Activated T-helper 2 cell treated with anti-CD3 and anti-CD28 coated beads, Interferon-gamma antibody, Interleukin-2, Interleukin-4, amounts not matched to agents 10 μg/mL and 5 μg/mL and 100 μg/mL, durations not matched to agents 14 hours and 24 hours and 36 hours (primary cell): ENCODE measurements at regions not wholly inside any gene's neighbourhood (a gene's known extent, or its start where the extent isn't known, plus 50 kb on each side); places are given as distances from the start of the nearest gene placed in this dataset.
"Not testable (repeated sequence)": the region's sequence is repeated elsewhere in the genome, so short reads cannot be mapped to it uniquely, and the experiment has no call there.

ENCODE experiments used
- DNase-seq: peaks from one replicate; pipeline ENCODE4 v3.0.0; 2021; ENCODE audit warnings: low spot score
- H3K27ac Mint-ChIP-seq: one replicate; pipeline ENCODE4 v1.8.0; 2021; ENCODE audit warnings: mixed read lengths
- H3K27me3 Mint-ChIP-seq: one replicate; pipeline ENCODE4 v1.8.0; 2021; ENCODE audit warnings: low read depth, mixed read lengths
- H3K36me3 Mint-ChIP-seq: one replicate; pipeline ENCODE4 v1.8.0; 2021; ENCODE audit warnings: low read depth, mixed read lengths
- H3K4me1 Mint-ChIP-seq: one replicate; pipeline ENCODE4 v1.8.0; 2021; ENCODE audit warnings: low read depth, mixed read lengths
- H3K4me3 Mint-ChIP-seq: one replicate; pipeline ENCODE4 v1.8.0; 2021; ENCODE audit warnings: low read depth, mild to moderate bottlenecking, moderate library complexity, mixed read lengths
- H3K9me3 Mint-ChIP-seq: one replicate; pipeline ENCODE4 v1.8.0; 2021; ENCODE audit warnings: mixed read lengths
- intact Hi-C: fragments of 100-400 bp; cut with micrococcal nuclease; formaldehyde crosslinking; loops from one replicate; pipeline ENCODE4 v1.15.1; 2023

GRCh38 chrX:130524476-130525194 lies 122.8 kb downstream of the RBMX2 start:
- no peaks in the 10 kb centered on the region for H3K36me3 Mint-ChIP-seq
- intact Hi-C loops, result no loop called here
- H3K9me3 Mint-ChIP-seq, result no peaks in the 10 kb centered on the region
- no peaks in the 10 kb centered on the region for H3K4me1 Mint-ChIP-seq
- H3K27ac Mint-ChIP-seq, result no peak overlapping the region
- H3K4me3 Mint-ChIP-seq, result no peak overlapping the region
- peaks cover 3% of the 10 kb centered on the region for H3K27me3 Mint-ChIP-seq
- DNase-seq, result no peak

GRCh38 chrX:130529531-130529930 lies 127.7 kb downstream of the RBMX2 start:
- no peak overlapping the region for H3K4me3 Mint-ChIP-seq
- DNase-seq, result no peak
- no peaks in the 10 kb centered on the region for H3K4me1 Mint-ChIP-seq
- intact Hi-C loops, result no loop called here
- H3K27me3 Mint-ChIP-seq, result peaks cover 4% of the 10 kb centered on the region
- H3K9me3 Mint-ChIP-seq, result no peaks in the 10 kb centered on the region
- no peak overlapping the region for H3K27ac Mint-ChIP-seq
- no peaks in the 10 kb centered on the region for H3K36me3 Mint-ChIP-seq

GRCh38 chrX:130531066-130531465 lies 129.3 kb downstream of the RBMX2 start:
- H3K27ac Mint-ChIP-seq, result no peak overlapping the region
- peaks cover 2% of the 10 kb centered on the region for H3K27me3 Mint-ChIP-seq
- H3K4me1 Mint-ChIP-seq, result no peaks in the 10 kb centered on the region
- no peaks in the 10 kb centered on the region for H3K9me3 Mint-ChIP-seq
- intact Hi-C loops, result no loop called here
- H3K4me3 Mint-ChIP-seq, result no peak overlapping the region
- DNase-seq, result no peak
- no peaks in the 10 kb centered on the region for H3K36me3 Mint-ChIP-seq

- Mint-ChIP-seq H3K27ac (no peak overlapping the region), H3K4me1 (no peaks in the 10 kb centered on the region), H3K36me3 (no peaks in the 10 kb centered on the region), H3K27me3 (no peaks in the 10 kb centered on the region), H3K4me3 (no peak overlapping the region), H3K9me3 (no peaks in the 10 kb centered on the region)
- intact Hi-C loops, result loop anchor here (1.0 kb wide), 1 partner anchor 377 kb away; no protein-coding TSS in a partner anchor
- peak; percentile 13 for DNase-seq
These were observed 138.0 kb downstream of the RBMX2 start for GRCh38 chrX:130539721-130540321.

- peaks cover 7% of the 10 kb centered on the region for H3K27me3 Mint-ChIP-seq
- no peaks in the 10 kb centered on the region for H3K36me3 Mint-ChIP-seq
- no peak overlapping the region for H3K27ac Mint-ChIP-seq
- intact Hi-C loops, result no loop called here
- H3K4me3 Mint-ChIP-seq, result no peak overlapping the region
- H3K4me1 Mint-ChIP-seq, result no peaks in the 10 kb centered on the region
- no peaks in the 10 kb centered on the region for H3K9me3 Mint-ChIP-seq
- DNase-seq, result no peak
These were observed 142.0 kb downstream of the RBMX2 start for GRCh38 chrX:130543603-130544325.

- Mint-ChIP-seq H3K9me3 (no peaks in the 10 kb centered on the region), H3K4me1 (no peaks in the 10 kb centered on the region), H3K27me3 (peaks cover 9% of the 10 kb centered on the region), H3K36me3 (no peaks in the 10 kb centered on the region), H3K4me3 (no peak overlapping the region), H3K27ac (no peak overlapping the region)
- intact Hi-C loops, result no loop called here
- DNase-seq, result no peak
These were observed 144.0 kb downstream of the RBMX2 start for GRCh38 chrX:130545796-130546195.

- peaks cover 17% of the 10 kb centered on the region for H3K27me3 Mint-ChIP-seq
These were observed 147.6 kb downstream of the RBMX2 start for GRCh38 chrX:130549382-130549781.

GRCh38 chrX:130550351-130550750 lies 148.6 kb downstream of the RBMX2 start:
- H3K9me3 Mint-ChIP-seq, result no peaks in the 10 kb centered on the region
- no peaks in the 10 kb centered on the region for H3K4me1 Mint-ChIP-seq
- H3K36me3 Mint-ChIP-seq, result no peaks in the 10 kb centered on the region
- no peak for DNase-seq
- intact Hi-C loops, result no loop called here
- H3K27ac Mint-ChIP-seq, result no peak overlapping the region
- no peak overlapping the region for H3K4me3 Mint-ChIP-seq
- H3K27me3 Mint-ChIP-seq, result peaks cover 17% of the 10 kb centered on the region

More at GRCh38 chrX:130549382-130549781, 147.6 kb downstream of the RBMX2 start:
- H3K36me3 Mint-ChIP-seq, H3K4me3 Mint-ChIP-seq, H3K27ac Mint-ChIP-seq, H3K4me1 Mint-ChIP-seq, H3K9me3 Mint-ChIP-seq, DNase-seq, intact Hi-C loops: not testable (repeated sequence)

GRCh38 chrX:130552444-130553073 lies 150.8 kb downstream of the RBMX2 start:
- Mint-ChIP-seq H3K27ac (no peak overlapping the region), H3K9me3 (no peaks in the 10 kb centered on the region), H3K4me1 (no peaks in the 10 kb centered on the region), H3K36me3 (no peaks in the 10 kb centered on the region), H3K4me3 (no peak overlapping the region), H3K27me3 (peaks cover 16% of the 10 kb centered on the region)
- no peak for DNase-seq
- intact Hi-C loops, result no loop called here

GRCh38 chrX:130555341-130555740 lies 153.6 kb downstream of the RBMX2 start:
- intact Hi-C loops, result no loop called here
- no peak overlapping the region for H3K4me3 Mint-ChIP-seq
- no peaks in the 10 kb centered on the region for H3K9me3 Mint-ChIP-seq
- H3K27ac Mint-ChIP-seq, result no peak overlapping the region
- H3K36me3 Mint-ChIP-seq, result no peaks in the 10 kb centered on the region
- no peaks in the 10 kb centered on the region for H3K4me1 Mint-ChIP-seq
- no peak for DNase-seq
- peaks cover 10% of the 10 kb centered on the region for H3K27me3 Mint-ChIP-seq

GRCh38 chrX:130555757-130556156 lies 154.0 kb downstream of the RBMX2 start:
- intact Hi-C loops, result no loop called here
- Mint-ChIP-seq H3K36me3 (no peaks in the 10 kb centered on the region), H3K4me1 (no peaks in the 10 kb centered on the region), H3K9me3 (no peaks in the 10 kb centered on the region), H3K27ac (no peak overlapping the region), H3K4me3 (no peak overlapping the region), H3K27me3 (peaks cover 10% of the 10 kb centered on the region)
- no peak for DNase-seq

- DNase-seq, result no peak
- no peaks in the 10 kb centered on the region for H3K4me1 Mint-ChIP-seq
- intact Hi-C loops, result no loop called here
- no peaks in the 10 kb centered on the region for H3K36me3 Mint-ChIP-seq
- H3K27me3 Mint-ChIP-seq, result peaks cover 3% of the 10 kb centered on the region
- no peak overlapping the region for H3K27ac Mint-ChIP-seq
- no peaks in the 10 kb centered on the region for H3K9me3 Mint-ChIP-seq
- H3K4me3 Mint-ChIP-seq, result no peak overlapping the region
These were observed 155.2 kb downstream of the RBMX2 start for GRCh38 chrX:130556951-130557350.

- no peak overlapping the region for H3K4me3 Mint-ChIP-seq
- H3K36me3 Mint-ChIP-seq, result no peaks in the 10 kb centered on the region
- H3K9me3 Mint-ChIP-seq, result no peaks in the 10 kb centered on the region
- no peak overlapping the region for H3K27ac Mint-ChIP-seq
- DNase-seq, result no peak
- H3K4me1 Mint-ChIP-seq, result no peaks in the 10 kb centered on the region
- H3K27me3 Mint-ChIP-seq, result peaks cover 2% of the 10 kb centered on the region
- intact Hi-C loops, result no loop called here
These were observed 158.8 kb downstream of the RBMX2 start for GRCh38 chrX:130560544-130560943.
